ENCODE measurements at regions not wholly inside any gene's neighbourhood (a gene's known extent, or its start where the extent isn't known, plus 50 kb on each side); places are given as distances from the start of the nearest gene placed in this dataset.
A peak's percentile ranks its signal among the peaks of the same experiment; 100 is the strongest.
"Not testable (repeated sequence)": the region's sequence is repeated elsewhere in the genome, so short reads cannot be mapped to it uniquely, and the experiment has no call there.

DNA sequence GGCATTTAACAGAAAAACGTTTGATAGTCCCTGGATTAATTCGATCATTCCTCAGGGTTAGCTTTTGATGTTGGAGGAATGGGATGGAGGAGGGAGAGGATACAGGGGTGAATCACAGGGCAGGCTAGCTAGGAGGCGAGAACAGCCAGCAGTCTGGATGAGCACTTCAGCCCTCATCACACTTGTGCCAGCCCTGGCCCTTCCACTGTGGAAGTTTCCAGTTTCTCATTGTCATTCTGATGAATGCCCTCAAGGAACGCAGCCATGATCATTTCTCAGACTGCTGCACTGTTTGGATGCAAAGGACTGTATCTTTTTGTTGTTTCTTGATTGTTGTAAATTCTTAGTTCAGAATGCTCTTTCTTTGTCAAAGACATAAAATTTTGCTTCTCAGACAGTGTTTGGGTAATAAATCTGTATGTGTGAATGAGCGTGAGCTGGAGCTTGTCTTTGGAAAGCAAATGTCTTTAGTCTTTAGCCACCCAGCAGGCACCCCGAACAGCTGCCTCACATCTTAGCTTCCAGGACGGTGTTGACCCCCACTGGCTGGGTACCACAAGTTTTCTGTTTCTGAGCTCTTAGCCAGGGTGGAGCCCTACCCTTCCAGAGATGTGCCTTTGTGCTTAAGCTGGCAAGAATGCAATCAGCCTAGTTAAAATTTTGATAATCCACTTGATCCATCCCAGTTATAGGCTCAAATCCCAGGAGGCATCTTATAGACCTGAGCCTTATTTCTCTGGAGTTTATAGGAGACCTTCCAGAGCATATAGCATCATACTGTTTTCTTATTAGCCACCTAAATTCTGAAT lies 121.1 kb downstream of the PDCD6IP start:
- ATAC-seq (no peak), DNase-seq (no peak)

DNA sequence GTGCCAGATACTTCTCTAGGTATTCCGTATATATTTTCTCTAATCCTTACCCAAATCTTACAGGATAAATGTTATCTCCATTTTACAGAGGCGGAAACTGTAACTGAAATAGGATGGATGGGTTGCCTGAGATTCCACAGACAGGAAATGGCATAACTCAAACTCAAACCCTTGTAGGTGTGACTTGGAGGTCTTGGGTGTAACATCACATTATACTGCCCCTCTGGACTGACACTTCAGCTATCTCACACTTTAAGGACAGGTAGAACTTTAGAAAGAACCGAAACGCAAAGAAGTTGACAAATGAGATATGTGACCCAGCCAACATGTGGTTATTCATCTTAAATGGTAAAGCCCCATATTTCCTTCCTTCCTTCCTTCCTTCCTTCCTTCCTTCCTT lies 122.1 kb downstream of the PDCD6IP start:
- ATAC-seq (no peak), DNase-seq (no peak)

DNA sequence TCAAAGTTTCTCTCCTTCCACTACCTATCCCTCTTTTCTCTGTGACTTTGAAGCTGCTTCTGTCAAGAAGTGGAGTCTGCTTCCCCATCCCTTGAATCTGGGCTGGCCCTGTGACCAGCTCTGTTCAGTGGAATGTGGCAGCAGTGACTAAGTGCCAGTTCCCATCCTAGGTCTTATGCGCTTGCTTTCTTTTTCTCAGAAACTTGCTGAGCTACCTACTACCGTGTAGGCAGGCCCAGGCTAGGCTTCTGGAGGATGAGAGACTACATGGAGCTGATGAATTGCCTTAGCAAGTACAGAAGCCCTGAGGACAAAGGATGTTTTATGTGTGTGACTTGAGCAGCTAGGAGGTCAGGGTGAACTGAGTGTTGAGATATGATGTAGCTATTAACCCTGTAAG lies 123.2 kb downstream of the PDCD6IP start:
- DNase-seq = no peak

DNA sequence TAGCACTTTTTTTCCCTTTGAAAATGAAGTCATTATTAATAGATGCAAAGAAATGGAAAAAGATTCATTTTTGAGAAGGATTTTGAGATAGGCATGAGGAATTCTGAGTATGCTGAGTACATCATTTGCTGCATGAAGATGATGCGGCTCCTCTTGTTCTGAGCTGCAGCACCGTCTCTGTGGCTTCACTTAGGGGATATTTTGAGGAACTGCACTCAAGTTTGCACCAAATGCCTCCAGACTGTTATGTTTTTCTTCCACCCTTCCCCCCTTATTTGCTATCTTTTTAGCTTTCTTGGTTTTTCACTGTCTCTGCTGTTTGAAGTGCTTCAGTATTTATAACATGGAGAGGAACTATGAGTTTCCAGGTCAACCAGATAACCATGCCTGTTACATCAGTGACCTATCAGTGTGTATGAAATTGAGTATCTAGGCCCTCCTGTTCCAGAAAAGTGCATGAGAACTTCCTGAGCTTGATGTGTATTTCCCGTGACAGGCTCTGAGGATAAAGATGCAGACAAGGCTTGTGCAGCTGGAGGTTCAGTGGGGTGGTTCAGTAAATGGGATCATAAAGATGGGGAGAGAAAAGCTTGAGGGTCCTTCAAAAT lies 128.7 kb downstream of the PDCD6IP start:
- DNase-seq (no peak), ATAC-seq (no peak)

More for the DNA sequence above, 123.2 kb downstream of the PDCD6IP start:
- ATAC-seq = no peak

DNA sequence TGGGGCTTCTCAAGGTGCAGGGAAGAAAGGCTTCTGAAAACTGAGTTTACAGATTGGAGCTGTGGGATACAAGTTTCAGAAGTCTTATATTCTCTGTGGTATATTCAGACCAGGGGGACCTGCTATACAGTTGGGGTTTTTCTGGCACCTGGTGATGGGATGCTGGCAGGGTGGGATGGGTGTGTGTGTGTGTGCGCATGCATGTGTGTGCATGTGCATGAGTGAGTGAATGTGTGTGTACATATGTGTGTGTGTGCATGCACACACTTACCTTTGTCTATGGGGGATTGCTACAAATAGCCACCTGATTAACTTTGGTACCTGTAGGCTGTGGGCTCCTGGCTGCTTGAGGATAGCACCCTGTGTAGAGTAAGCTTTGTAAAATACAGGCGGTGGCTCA lies 131.4 kb downstream of the PDCD6IP start:
- ATAC-seq (no peak), DNase-seq (no peak)

DNA sequence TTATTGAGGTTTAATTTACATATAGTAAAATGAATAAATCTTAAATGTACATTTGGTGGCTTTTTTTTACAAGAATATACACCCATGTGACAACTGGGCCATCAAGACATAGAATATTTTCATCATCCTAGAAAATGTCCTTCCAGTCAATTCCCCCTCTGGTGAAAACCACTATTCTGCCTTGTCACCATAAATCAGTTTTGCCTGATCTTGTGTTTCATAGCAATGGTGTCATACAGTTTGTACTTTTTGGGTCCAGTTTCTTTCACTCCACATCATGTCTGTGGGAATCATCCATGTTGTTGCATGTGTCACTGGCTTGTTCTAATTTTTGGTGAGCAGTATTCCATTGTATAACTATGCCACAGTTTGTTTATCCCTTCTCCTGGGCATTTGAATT lies 133.1 kb downstream of the PDCD6IP start:
- DNase-seq = no peak
- ATAC-seq = no peak

DNA sequence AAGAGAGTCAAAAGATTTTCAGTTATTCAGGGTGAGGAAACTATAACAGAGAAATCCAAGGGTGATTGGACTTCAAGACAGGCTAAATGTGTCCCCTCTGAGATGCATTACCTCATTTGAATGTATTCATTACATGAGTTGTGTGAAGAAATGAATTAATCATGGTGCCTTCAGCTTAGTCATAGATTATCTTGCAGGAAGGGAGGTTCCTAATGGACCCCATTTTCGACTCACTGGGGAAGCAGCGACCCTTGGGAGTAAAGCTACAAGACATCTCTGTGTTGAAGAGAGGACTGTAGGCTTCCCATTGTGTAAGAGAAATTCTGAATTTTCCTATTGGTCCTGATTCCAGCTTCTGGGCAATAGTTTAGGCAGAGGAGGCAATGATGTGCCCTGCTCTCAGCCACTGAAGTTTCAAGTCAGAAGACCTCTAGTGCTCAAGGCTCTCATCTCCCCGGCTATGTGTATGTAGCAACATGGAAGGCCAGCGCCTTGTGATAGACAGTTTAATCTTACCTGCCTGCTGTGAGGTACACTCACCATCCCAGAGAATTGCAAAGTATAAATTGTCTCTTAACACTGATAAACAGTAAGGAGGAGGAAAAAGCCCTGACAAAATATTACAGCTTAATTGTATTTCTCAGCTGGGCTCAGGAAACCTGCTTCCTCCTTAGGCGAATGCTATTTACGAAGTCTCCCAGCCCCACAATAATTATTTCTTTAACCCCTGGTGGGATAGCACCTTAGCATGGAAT lies 133.8 kb downstream of the PDCD6IP start:
- DNase-seq (no peak), ATAC-seq (no peak)

DNA sequence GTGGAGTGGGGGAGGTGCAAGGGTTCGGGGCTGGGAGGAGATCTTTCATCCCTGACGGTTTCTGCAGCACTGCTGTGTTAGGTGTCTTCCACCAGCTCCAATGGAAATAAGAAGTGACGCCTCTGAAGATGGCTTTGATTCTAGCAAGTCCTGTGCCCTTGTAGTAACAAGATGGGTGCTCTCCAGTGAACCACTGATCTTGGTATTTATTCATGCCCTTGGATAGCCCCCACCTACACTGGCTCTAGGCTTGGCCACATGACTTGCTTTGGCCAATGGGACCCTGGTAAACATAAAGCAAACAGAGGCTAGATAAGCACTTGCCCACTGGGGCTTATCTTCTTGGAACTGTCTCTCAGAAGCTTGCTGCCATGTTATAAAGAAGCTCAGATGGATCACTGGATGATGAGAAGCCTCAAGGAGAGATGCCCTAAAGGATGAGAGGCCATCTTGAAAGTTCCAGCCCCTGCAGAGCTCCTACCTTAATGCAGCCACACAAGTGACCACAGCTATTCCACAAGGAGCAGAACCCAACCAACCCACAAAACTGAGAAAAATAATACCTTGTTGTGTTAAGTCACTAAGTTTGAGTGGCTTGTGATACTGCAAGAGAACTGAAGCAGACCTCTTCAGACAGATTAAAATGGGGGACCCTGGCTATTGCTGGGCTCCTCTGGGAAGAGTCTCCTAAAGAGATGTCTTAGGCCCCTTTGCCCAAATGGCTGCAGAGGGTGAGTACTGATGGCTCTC lies 137.9 kb downstream of the PDCD6IP start:
- ATAC-seq (no peak), DNase-seq (no peak)

DNA sequence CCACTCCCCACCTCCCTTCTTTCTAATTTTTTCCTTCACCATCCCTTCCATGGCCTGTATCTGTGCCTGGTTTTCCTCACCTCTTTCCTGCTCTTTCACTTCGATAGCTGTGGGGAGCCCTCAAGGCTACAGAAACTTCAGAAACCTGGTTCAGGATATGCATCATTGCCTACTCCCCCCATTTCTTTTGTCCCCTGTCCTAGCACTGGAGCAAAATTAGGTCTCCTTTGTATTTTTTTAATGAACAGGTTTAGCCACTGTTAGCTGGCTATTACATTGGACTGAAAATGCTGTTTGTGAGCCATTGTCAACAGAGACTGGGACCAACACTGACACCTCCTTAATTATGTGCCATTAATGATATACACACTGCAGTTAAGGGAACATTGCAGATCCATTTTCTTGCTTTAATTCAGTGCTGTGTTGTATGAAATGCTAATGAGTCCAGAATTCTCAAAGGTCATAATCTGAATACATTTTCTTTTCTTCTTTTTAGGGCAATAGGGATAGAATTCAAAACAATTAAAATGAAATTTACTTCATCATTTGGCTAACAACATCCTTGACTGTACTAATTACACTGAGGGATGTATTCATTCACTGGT lies 138.6 kb downstream of the PDCD6IP start:
- no peak for ATAC-seq
- DNase-seq = no peak

DNA sequence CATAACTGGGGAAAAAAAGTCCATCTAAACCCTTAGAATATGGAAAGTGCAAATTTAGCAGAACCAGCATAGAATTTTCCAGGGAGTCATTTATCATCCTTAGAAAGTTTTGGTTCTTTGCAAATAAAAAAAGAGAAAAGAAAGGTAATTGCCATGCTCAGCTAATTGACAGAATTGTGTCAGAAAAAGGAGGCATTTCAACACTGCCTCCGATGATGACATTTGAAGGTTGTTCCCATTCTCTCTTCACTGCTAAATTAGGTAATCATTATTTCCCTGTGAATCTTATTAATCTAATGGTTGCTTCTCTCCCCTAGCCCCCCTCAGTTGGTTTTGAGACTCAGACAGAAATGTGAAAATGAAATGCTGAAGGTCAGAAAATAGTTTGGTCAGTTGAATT lies 139.2 kb downstream of the PDCD6IP start:
- ATAC-seq = no peak
- no peak for DNase-seq

DNA sequence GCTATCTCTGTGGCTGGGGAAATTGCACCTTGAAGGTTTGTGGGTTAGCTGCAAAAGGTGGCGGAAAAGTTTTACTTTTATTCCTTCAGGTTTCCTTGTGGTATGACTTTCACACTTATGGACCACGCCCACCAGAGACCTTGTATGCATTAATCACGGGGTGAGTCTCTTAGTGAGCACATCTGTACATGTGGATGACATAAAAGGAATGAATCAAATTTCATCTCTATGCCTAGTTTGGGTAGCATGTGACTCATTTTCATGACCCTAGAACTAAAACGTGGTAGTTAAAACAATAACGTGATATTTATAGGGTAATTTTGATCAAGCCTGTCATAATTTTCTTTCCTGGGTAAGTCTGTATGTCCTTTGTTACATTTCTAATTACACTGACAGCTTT lies 141.7 kb downstream of the PDCD6IP start:
- ATAC-seq = peak; percentile 75
- DNase-seq = peak; percentile 19

DNA sequence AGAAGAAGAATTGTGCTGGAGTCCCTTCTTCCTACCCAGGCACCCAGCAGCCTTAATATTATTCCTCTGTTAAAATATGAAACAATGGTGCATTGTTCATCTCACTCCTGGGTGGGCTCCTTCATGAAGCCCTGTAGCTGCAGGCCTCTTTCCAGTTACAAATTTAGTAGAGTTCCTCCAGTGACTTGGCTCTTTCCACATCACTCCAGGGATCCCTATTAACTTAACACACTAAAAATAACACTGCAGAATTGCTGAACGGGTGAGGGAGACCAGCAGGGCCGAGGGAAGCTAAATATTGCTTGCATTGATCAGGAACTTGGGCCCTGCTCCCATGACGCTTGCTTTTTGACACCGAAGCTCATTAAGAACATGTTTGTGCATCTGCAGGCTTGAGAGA lies 142.3 kb downstream of the PDCD6IP start:
- DNase-seq (no peak), ATAC-seq (no peak)

DNA sequence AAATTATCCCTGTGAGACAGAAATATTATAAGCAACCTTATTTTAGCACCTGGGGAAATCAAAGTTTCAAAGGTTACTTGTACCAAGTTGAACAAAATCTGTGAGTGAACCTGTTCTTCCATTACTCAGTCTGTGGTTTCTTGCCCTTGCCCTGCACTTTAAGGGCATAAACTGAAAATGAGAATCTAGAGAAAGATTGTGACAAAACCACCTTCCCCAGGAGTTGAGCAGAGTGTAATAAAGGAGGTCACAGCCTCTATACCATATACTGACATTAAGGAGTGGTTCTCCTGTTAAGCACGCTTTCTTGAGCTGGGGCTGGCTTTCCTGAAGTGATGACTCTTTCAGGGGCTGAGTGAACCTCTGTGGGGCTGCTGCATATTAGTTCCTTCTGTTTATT lies 143.4 kb downstream of the PDCD6IP start:
- DNase-seq (no peak), ATAC-seq (peak; percentile 95)

DNA sequence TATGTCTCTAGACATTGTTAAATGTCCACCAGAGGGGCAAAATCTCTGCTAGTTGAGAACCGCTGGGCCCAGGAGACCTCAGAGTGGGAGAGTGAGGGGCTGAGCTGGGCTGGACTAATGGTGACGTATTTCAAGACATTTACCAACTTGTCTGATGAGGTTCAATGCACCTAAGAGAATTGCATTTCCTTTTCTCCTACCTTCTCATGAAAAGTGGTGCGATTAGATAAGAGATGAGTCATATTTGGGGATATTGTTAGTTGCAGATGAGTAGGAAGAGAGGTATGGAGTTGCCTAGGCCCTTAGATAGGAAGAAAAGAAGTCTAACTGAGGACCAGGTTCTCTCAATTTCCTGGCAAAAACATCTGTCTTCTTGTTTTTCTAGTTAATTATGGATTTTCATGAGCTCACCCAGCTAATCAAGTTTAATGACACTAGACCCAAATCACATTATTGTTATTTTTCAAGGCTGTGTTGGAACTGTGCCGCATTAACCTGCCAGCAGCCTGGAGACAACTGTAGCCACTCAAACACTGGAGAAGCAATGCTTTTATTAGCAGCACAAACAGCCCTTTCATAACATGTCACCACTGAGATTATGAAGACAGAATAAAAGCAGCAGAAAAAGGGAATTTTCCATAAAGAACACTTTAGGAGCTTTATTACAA lies 144.2 kb downstream of the PDCD6IP start:
- DNase-seq = no peak
- ATAC-seq = no peak

DNA sequence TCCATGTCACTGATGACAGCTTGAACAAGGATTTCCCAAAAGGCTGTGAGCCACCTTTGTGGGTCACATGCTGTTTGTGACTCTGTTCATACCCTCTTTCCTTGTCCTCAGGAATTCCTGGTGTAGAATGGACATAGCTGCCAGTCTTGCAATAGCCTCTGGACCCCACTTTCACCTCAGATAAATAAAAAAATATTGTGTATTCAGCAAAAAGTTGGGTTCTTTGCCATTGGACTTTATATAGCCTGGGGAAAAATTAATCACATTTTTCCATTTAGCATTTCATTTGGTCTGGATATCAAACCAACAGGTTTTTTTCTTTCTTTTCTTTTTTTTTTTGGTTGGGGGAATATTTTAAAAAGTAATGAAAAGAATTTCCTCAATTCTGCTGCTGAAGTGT lies 144.8 kb downstream of the PDCD6IP start:
- no peak for ATAC-seq
- no peak for DNase-seq

DNA sequence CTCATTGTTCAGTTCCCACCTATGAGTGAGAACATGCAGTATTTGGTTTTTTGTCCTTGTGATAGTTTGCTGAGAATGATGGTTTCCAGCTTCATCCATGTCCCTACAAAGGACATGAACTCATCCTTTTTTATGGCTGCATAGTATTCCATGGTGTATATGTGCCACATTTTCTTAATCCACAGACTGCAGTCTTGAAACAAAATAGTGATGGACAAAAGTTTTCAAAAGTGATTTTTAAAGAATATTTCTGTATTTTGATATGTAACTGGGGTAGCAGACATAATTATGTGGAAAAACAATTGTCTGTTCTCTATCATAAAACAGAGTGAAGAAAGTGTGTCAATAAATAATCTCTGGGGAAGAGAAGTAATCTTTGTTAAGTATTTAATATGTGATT lies 148.2 kb downstream of the PDCD6IP start:
- DNase-seq, ATAC-seq: not testable (repeated sequence)

DNA sequence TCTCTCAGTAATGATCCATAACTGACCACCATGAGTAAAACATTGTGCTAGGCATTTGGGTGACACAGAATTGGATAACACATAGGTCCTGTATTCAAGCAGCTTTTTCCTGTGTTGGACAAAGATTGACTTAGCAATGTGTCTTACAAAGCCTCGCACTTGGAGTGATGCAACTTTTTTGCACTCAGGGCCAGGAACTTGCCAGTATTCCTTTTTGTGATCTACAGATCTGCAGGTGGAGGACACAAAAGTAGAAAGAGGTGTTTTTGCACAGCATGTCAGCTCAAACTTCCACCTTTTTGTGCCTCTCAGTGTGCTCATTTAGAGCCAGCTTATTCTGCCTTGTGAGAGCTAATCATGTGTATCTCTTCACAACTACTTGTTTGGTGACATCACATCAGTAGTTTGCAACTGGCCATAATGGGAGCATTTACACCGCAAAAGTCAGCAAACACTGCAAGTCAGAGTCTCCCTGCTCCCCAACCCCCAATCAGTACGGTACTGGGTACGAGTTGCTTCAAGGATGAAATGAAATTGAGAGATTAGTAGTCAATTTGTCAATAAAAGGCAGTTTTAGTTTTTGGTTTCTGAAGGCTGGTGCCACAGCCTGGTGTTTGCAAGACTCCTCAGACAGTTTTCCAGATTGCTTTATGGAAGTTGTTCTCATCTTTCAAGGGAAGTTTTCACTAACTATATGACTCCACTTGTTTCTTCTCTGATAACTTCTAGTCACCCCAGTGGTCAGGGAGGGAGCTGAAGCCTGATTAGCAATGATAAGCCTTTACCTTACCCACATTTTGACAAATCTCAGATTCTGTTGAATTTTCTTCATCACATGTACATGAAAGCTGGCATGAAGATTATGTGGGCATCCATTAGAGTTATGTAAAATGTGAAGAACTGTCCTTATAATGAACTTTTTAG lies 149.1 kb downstream of the PDCD6IP start:
- DNase-seq = no peak
- ATAC-seq = no peak

DNA sequence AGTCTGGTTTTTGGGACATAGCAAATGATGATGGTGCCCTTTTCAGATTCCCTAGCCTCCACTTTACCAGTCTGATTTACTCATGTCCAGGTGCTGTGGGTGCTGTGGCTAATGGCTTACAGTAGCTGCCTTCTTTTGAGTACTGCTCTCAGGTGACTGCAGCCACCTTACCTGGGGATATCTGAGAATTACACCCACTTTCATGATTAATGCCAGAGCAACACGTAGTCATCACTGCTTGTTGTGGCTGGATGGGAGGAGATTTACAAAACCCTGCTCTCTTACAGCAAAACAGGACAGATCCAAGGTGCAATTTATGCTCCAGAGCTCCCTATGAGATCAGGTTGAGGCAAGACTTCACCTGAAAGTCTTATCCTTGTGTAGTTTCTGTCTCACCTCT lies 150.6 kb downstream of the PDCD6IP start:
- DNase-seq = no peak
- no peak for ATAC-seq

DNA sequence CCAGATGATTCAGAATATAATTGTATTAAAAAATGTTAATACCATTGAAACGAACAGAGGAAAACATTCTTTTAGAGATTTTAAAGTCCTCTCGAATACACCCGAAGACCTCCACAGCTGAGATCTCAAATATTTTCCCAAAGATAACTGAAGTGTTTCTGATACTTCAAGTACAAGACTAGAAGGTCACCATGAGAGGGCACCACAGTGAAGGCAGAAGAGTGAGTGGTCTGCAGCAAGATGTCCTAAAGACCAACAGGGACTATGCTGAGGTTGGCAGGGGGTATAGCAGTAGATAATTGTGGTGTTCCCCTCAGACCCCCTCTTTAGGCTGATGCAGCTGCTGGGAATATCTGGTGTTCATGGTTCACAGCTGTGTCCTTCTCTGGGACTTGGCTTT lies 156.5 kb downstream of the PDCD6IP start:
- ATAC-seq = no peak
- DNase-seq = peak; percentile 8

DNA sequence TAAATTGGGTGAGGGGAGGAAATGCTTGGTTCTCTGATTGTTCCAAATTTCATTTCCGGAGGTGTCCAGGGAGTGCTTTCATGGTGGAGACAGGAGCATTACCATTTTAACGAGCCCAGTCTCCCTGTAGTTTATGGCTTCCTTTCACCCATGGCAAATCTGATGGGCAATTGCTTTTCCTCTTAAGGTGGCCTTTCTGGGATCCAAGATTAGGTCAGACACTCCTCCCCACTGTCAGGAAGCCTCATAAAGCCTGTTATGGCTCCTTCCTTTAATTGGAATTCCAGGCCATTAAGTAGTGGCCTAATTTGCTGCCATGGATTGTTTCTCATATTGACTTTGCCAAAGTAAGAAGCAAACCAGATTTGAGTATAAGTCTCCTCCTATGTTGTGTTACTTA lies 157.8 kb downstream of the PDCD6IP start:
- ATAC-seq = no peak
- DNase-seq = no peak

Data from stimulated activated naive CD8-positive, alpha-beta T cell treated with anti-CD3 and anti-CD28 coated beads, Interleukin-15, Interleukin-2, amounts not matched to agents 100 U/mL and 50 U/mL, for 24 hours (primary cell).